ENCODE measurements at regions not wholly inside any gene's neighbourhood (a gene's known extent, or its start where the extent isn't known, plus 50 kb on each side); places are given as distances from the start of the nearest gene placed in this dataset.

DNA sequence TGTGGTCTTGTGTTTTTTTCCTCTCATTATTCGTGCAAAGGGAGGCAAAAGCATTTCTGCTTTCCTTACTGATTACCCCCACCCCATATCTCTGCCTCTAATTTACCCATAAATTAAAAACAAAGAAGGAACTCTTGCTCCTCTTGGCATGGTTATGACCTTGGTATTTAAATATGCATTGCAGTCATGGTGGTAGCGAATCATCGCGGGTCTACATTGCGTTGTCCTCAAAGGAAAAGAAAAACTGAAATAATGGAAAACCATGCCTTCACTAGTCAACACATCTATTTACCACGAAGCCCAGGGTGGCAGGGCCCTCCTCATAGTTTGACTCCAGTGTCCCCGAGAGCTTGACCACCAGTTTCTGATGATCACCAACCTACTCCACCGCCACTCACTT lies 126.7 kb upstream of the PARP11 start:
- no peak overlapping the region for H3K4me3 ChIP-seq (replicated peaks in 1 of 2; ENCODE audit: low read depth in 1 of 2, low read length in 2 of 2)
- no peak overlapping the region for H3K9ac ChIP-seq (ENCODE audit: low read length)
- intact Hi-C loops (cut with micrococcal nuclease): no loop called here
- no peak overlapping the region for H2AFZ ChIP-seq (ENCODE audit: low read depth, low read length, poor library complexity, severe bottlenecking)
- ChIA-PET POLR2A (no interaction called here), RAD21 (ENCODE audit: low non-redundant PET in 1 of 2, low total read pairs in 2 of 2, uncharacterized antibody in 2 of 2, unreplicated experiment in 2 of 2) (no interaction called here), CTCF (interaction anchor here (1.5 kb wide), 1 partner anchor 277 kb away, joined by 7 read pairs; no protein-coding TSS in a partner anchor)
- H3K9me3 ChIP-seq (ENCODE audit: control insufficient read depth in 1 of 2, insufficient read depth in 1 of 2, low read depth in 1 of 2, low read length in 2 of 2): no peaks in the 10 kb centered on the region; a peak in 1 of 4 replicates
- H3K9me2 ChIP-seq (ENCODE audit: insufficient read depth): no peaks in the 10 kb centered on the region
- no peaks in the 10 kb centered on the region for H3K36me3 ChIP-seq (ENCODE audit: control insufficient read depth in 1 of 2, insufficient read depth in 2 of 2, low read length in 2 of 2)
- H3K79me2 ChIP-seq (ENCODE audit: insufficient read depth, low read length): no peaks in the 10 kb centered on the region
- ATAC-seq (no peak), DNase-seq (ENCODE audit: low read depth, low spot score) (no peak)
- H4K20me1 ChIP-seq (ENCODE audit: insufficient read depth): no peaks in the 10 kb centered on the region
- H3K4me2 ChIP-seq (ENCODE audit: low read length): no peak overlapping the region
- H3K27me3 ChIP-seq (ENCODE audit: insufficient read depth, low read length): peaks cover 17% of the 10 kb centered on the region; the same call in 1 of the 2 replicates
- H3K4me1 ChIP-seq (ENCODE audit: control insufficient read depth in 1 of 2, insufficient read depth in 2 of 2, low read length in 2 of 2): no peaks in the 10 kb centered on the region
- no TSS peak for BruUV-seq (replicated peaks)
- TF ChIP-seq EGR1 (IDR thresholded peaks at IDR 0.05; ENCODE audit: low read depth) (no peak), RAD21 (IDR thresholded peaks at IDR 0.05; ENCODE audit: low read depth) (no peak), POLR2A (IDR thresholded peaks at IDR 0.05; ENCODE audit: borderline replicate concordance, extremely low read depth, insufficient read depth, insufficient read length) (no peak), ELF1 (IDR thresholded peaks at IDR 0.05; ENCODE audit: borderline replicate concordance, low read depth) (no peak), CBX3 (IDR thresholded peaks at IDR 0.05; ENCODE audit: low read depth) (no peak)
- H3K27ac ChIP-seq (ENCODE audit: low read depth, low read length): no peak overlapping the region

DNA sequence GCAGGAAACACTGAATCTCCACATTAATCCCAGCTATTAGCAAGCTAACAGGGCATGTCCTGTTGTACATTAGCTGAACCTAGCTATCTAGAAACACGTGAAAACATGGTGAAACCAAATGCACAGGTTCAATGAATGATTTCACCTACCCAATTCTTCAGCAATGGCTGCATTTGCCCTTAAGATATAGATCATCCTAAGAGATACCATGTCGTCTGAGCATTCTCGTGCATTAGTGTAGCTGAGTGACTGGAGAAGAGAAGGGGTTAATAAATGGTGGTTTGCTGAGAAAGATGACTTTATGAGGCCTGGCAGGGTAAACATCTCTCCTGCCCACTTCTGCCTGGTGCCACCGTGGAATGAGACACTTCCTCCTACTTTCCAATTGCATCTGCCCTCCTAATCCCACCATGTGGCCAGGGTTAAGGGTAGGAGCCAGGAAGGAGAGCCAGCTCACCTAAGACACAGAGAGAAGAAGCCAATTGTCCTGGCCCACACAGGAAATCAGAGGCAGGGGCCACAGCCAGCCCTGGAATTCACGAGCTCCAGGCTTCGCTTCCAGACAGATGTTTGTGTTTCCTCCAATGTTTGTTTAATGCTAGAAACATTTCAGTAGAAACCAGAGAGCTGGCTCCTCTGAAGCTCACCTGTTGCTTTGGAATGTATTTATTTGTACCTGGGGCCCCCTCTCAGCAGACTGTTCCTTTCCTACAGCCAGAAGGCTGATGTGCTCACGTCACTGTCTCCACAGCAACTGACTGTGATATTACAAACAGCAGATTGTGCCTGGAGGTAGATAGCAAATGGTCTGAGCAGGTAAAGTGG lies 126.0 kb upstream of the PARP11 start:
- RAD21 ChIA-PET (ENCODE audit: low non-redundant PET in 1 of 2, low total read pairs in 2 of 2, uncharacterized antibody in 2 of 2, unreplicated experiment in 2 of 2): no interaction called here
- no peak overlapping the region for H2AFZ ChIP-seq (ENCODE audit: low read depth, low read length, poor library complexity, severe bottlenecking)
- no peak overlapping the region for H3K4me3 ChIP-seq (replicated peaks in 1 of 2; ENCODE audit: low read depth in 1 of 2, low read length in 2 of 2)
- BruUV-seq (replicated peaks): no TSS peak
- no peak for TF ChIP-seq ZBTB33 (IDR thresholded peaks at IDR 0.05; ENCODE audit: extremely low read depth, insufficient replicate concordance, low read length)
- TF ChIP-seq SP1 (IDR thresholded peaks at IDR 0.05; ENCODE audit: low read depth): no peak
- TF ChIP-seq POLR2AphosphoS5 (IDR thresholded peaks at IDR 0.05; ENCODE audit: low read depth, low read length): no peak
- TF ChIP-seq SRF (IDR thresholded peaks at IDR 0.05; ENCODE audit: low read depth): no peak
- no peak for TF ChIP-seq FOSL1 (IDR thresholded peaks at IDR 0.05; ENCODE audit: low read depth)
- TF ChIP-seq POLR2A (IDR thresholded peaks at IDR 0.05; ENCODE audit: borderline replicate concordance, extremely low read depth, insufficient read depth, insufficient read length): no peak
- no peak for TF ChIP-seq ELF1 (IDR thresholded peaks at IDR 0.05; ENCODE audit: borderline replicate concordance, low read depth)
- TF ChIP-seq, protein P1, sequence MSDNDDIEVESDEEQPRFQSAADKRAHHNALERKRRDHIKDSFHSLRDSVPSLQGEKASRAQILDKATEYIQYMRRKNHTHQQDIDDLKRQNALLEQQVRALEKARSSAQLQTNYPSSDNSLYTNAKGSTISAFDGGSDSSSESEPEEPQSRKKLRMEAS (IDR thresholded peaks at IDR 0.05): no peak
- TF ChIP-seq CBX3 (IDR thresholded peaks at IDR 0.05; ENCODE audit: low read depth): no peak
- TF ChIP-seq RAD21 (IDR thresholded peaks at IDR 0.05; ENCODE audit: low read depth): no peak
- TF ChIP-seq ZNF274 (IDR thresholded peaks at IDR 0.05; ENCODE audit: low read depth, low read length): no peak
- TF ChIP-seq EZH2 (IDR thresholded peaks at IDR 0.05): no peak
- no peak for TF ChIP-seq ZFX (IDR thresholded peaks at IDR 0.05)
- TF ChIP-seq TCF7L2 (IDR thresholded peaks at IDR 0.05; ENCODE audit: borderline replicate concordance, extremely low read depth, insufficient read depth, insufficient read length): no peak
- TF ChIP-seq SIN3A (IDR thresholded peaks at IDR 0.05; ENCODE audit: low read depth): no peak
- TF ChIP-seq JUND (IDR thresholded peaks at IDR 0.05): no peak
- TF ChIP-seq, protein P2, sequence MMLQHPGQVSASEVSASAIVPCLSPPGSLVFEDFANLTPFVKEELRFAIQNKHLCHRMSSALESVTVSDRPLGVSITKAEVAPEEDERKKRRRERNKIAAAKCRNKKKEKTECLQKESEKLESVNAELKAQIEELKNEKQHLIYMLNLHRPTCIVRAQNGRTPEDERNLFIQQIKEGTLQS (IDR thresholded peaks at IDR 0.05): no peak
- no peak for TF ChIP-seq CEBPB (IDR thresholded peaks at IDR 0.05; ENCODE audit: low read depth)
- TF ChIP-seq YY1 (IDR thresholded peaks at IDR 0.05; ENCODE audit: extremely low read depth, insufficient replicate concordance, low read depth, low read length): no peak
- POLR2A ChIA-PET: no interaction called here
- no peaks in the 10 kb centered on the region for H3K9me2 ChIP-seq (ENCODE audit: insufficient read depth)
- no peak for DNase-seq (ENCODE audit: low read depth, low spot score)
- no peaks in the 10 kb centered on the region for H3K79me2 ChIP-seq (ENCODE audit: insufficient read depth, low read length)
- H3K9ac ChIP-seq (ENCODE audit: low read length): no peak overlapping the region
- H3K4me2 ChIP-seq (ENCODE audit: low read length): no peak overlapping the region
- peaks cover 13% of the 10 kb centered on the region; the same call in 1 of the 2 replicates for H3K27me3 ChIP-seq (ENCODE audit: insufficient read depth, low read length)
- intact Hi-C loops (cut with micrococcal nuclease): no loop called here
- no peaks in the 10 kb centered on the region for H3K36me3 ChIP-seq (ENCODE audit: control insufficient read depth in 1 of 2, insufficient read depth in 2 of 2, low read length in 2 of 2)
- no peaks in the 10 kb centered on the region for H3K4me1 ChIP-seq (ENCODE audit: control insufficient read depth in 1 of 2, insufficient read depth in 2 of 2, low read length in 2 of 2)
- H4K20me1 ChIP-seq (ENCODE audit: insufficient read depth): no peaks in the 10 kb centered on the region
- no peaks in the 10 kb centered on the region; a peak in 1 of 4 replicates for H3K9me3 ChIP-seq (ENCODE audit: control insufficient read depth in 1 of 2, insufficient read depth in 1 of 2, low read depth in 1 of 2, low read length in 2 of 2)
- CTCF ChIA-PET: interaction anchor here (1.8 to 3.5 kb wide), 2 partner anchors 39 to 278 kb away, joined by 6 to 28 read pairs; no protein-coding TSS in a partner anchor
- ATAC-seq: no peak
- no peak overlapping the region for H3K27ac ChIP-seq (ENCODE audit: low read depth, low read length)

All from HCT116 (cell line).